IMR-90 (cell line): ENCODE measurements at regions not wholly inside any gene's neighbourhood (a gene's known extent, or its start where the extent isn't known, plus 50 kb on each side); places are given as distances from the start of the nearest gene placed in this dataset.

Source experiments
- ATAC-seq: fragments of 200-7000 bp; cut with Tn5 transposase; 2 replicates; pipeline ENCODE4 v1.9.1; 2020; ENCODE audit warnings: low read depth, mild to moderate bottlenecking, moderate library complexity
- BruUV-seq: library from RNA; stranded (reverse); fragments of 400-500 nt; replicated peaks from 2 replicates; lab custom pipeline; 2021; lab: Mats Ljungman, UMichigan
- CTCF ChIA-PET: fragments of 300-600 bp; formaldehyde crosslinking; extraction: SDS; loops from one replicate; lab custom pipeline; 2021; ENCODE audit warnings: antibody characterized with exemption; lab: Yijun Ruan, JAX
- POLR2A ChIA-PET: fragments of 300-600 bp; sonication (Branson Sonifier 250); formaldehyde crosslinking; loops from one replicate; lab custom pipeline; 2022; ENCODE audit warnings: antibody characterized with exemption; ENCODE audit not compliant: unreplicated experiment; lab: Charles Lee
- DNase-seq: peaks from one replicate; pipeline ENCODE4 v3.0.0; 2013
- H2AFZ ChIP-seq: replicated peaks from 2 replicates; pipeline ENCODE3; 2013; ENCODE audit warnings: low read length, mild to moderate bottlenecking; ENCODE audit not compliant: poor library complexity
- H2AK5ac ChIP-seq: 2 replicates; pipeline ENCODE4 v1.6.1; 2013; ENCODE audit warnings: low read depth, low read length, inconsistent platforms
- H2AK9ac ChIP-seq: replicated peaks from 2 replicates; pipeline ENCODE3; 2013; ENCODE audit warnings: mild to moderate bottlenecking, low read depth, low read length, moderate library complexity; ENCODE audit not compliant: poor library complexity
- H2BK120ac ChIP-seq: 2 replicates; pipeline ENCODE4 v1.6.1; 2013; ENCODE audit warnings: low read depth, low read length, inconsistent platforms
- H2BK15ac ChIP-seq: 3 replicates; pipeline ENCODE4 v1.6.1; 2013; ENCODE audit warnings: low read depth, low read length, inconsistent platforms
- H2BK20ac ChIP-seq: 2 replicates; pipeline ENCODE4 v1.6.1; 2013; ENCODE audit warnings: low read depth, mild to moderate bottlenecking, inconsistent platforms, low read length, moderate library complexity
- H2BK5ac ChIP-seq: 2 replicates; pipeline ENCODE4 v1.6.1; 2013; ENCODE audit warnings: mild to moderate bottlenecking, low read depth, low read length, inconsistent platforms; ENCODE audit not compliant: poor library complexity, severe bottlenecking
- H3K14ac ChIP-seq: replicated peaks from 2 replicates; pipeline ENCODE4 v1.6.1; 2013; ENCODE audit warnings: low read depth, low read length, inconsistent platforms
- H3K18ac ChIP-seq: 2 replicates; pipeline ENCODE4 v1.6.1; 2013; ENCODE audit warnings: low read depth, low read length, control low read depth
- H3K23ac ChIP-seq: 2 replicates; pipeline ENCODE4 v1.6.1; 2013; ENCODE audit warnings: low read depth, low read length, inconsistent platforms
- H3K27ac ChIP-seq: 2 replicates; pipeline ENCODE4 v1.5.1; 2013; ENCODE audit warnings: mild to moderate bottlenecking, control low read depth, low read length; ENCODE audit not compliant: insufficient read depth
- H3K27me3 ChIP-seq: 2 replicates; pipeline ENCODE4 v1.6.1; 2013; ENCODE audit warnings: low read length; ENCODE audit not compliant: control insufficient read depth, insufficient read depth
- H3K36me3 ChIP-seq: 2 replicates; pipeline ENCODE4 v1.6.1; 2013; ENCODE audit warnings: low read length, mixed read lengths; ENCODE audit not compliant: control insufficient read depth, insufficient read depth
- H3K4ac ChIP-seq: 2 replicates; pipeline ENCODE4 v1.6.1; 2013; ENCODE audit warnings: low read depth, low read length, inconsistent platforms
- H3K4me1 ChIP-seq: 2 replicates; pipeline ENCODE4 v1.6.1; 2013; ENCODE audit warnings: low read length, mixed read lengths; ENCODE audit not compliant: control insufficient read depth, insufficient read depth
- H3K4me2 ChIP-seq: 2 replicates; pipeline ENCODE4 v1.6.1; 2013; ENCODE audit warnings: low read depth, mild to moderate bottlenecking, control low read depth, low read length, moderate library complexity
- H3K4me3 ChIP-seq: 2 replicates; pipeline ENCODE4 v1.5.1; 2013; ENCODE audit warnings: low read depth, mild to moderate bottlenecking, control low read depth, low read length, moderate library complexity; ENCODE audit not compliant: insufficient read depth
- H3K56ac ChIP-seq: 2 replicates; pipeline ENCODE4 v1.6.1; 2013; ENCODE audit warnings: low read length, inconsistent platforms; ENCODE audit not compliant: insufficient read depth; ENCODE audit errors: extremely low read depth
- H3K79me1 ChIP-seq, 2 experiments: 2 replicates each; pipeline ENCODE4 v1.6.1; 2013; ENCODE audit warnings: low read length in 2 of 2, inconsistent platforms in 1 of 2, low read depth in 1 of 2
- H3K9ac ChIP-seq: 2 replicates; pipeline ENCODE4 v1.6.1; 2013; ENCODE audit warnings: low read depth, low read length, control low read depth
- H3K9me1 ChIP-seq: 2 replicates; pipeline ENCODE4 v1.6.1; 2013; ENCODE audit warnings: low read length, inconsistent platforms; ENCODE audit not compliant: insufficient read depth
- H3K9me3 ChIP-seq: 2 replicates; pipeline ENCODE4 v1.6.1; 2013; ENCODE audit warnings: low read length; ENCODE audit not compliant: control insufficient read depth, insufficient read depth
- H4K20me1 ChIP-seq: 2 replicates; pipeline ENCODE4 v1.6.1; 2013; ENCODE audit warnings: low read length, inconsistent platforms; ENCODE audit not compliant: insufficient read depth
- H4K5ac ChIP-seq: 2 replicates; pipeline ENCODE4 v1.6.1; 2013; ENCODE audit warnings: mild to moderate bottlenecking, low read depth, low read length, control low read depth
- H4K8ac ChIP-seq, 2 experiments: 2 replicates each; pipeline ENCODE4 v1.6.1; 2013; ENCODE audit warnings: low read depth in 2 of 2, low read length in 2 of 2, control low read depth in 1 of 2, inconsistent platforms in 1 of 2
- H4K91ac ChIP-seq: 2 replicates; pipeline ENCODE4 v1.6.1; 2013; ENCODE audit warnings: low read depth, low read length, inconsistent platforms; ENCODE audit not compliant: insufficient read depth
- BHLHE40 ChIP-seq: fragments of 150-350 bp; IDR thresholded peaks from 2 replicates; pipeline ENCODE4 v1.6.1; 2016; ENCODE audit warnings: mild to moderate bottlenecking, low read depth, low read length
- CEBPB ChIP-seq: IDR thresholded peaks from 2 replicates; pipeline ENCODE4 v1.6.1; 2012; ENCODE audit warnings: low read depth, low read length, improper control_type of control experiment
- CHD1 ChIP-seq: IDR thresholded peaks from 2 replicates; pipeline ENCODE4 v1.6.1; 2012; ENCODE audit warnings: low read depth, low read length, improper control_type of control experiment
- CTCF ChIP-seq: conservative IDR thresholded peaks from 2 replicates; pipeline ENCODE4 v1.5.1; 2012; ENCODE audit warnings: mild to moderate bottlenecking, low read depth, low read length, improper control_type of control experiment
- ELK1 ChIP-seq: fragments of 150-350 bp; IDR thresholded peaks from 2 replicates; pipeline ENCODE4 v1.6.1; 2016; ENCODE audit warnings: low read depth, mild to moderate bottlenecking, low read length, moderate library complexity, borderline replicate concordance
- FOS ChIP-seq: fragments of 150-350 bp; IDR thresholded peaks from 2 replicates; pipeline ENCODE4 v1.6.1; 2016; ENCODE audit warnings: low read depth, low read length
- MAFK ChIP-seq: IDR thresholded peaks from 2 replicates; pipeline ENCODE4 v1.6.1; 2012; ENCODE audit warnings: low read depth, low read length, improper control_type of control experiment
- MAZ ChIP-seq: IDR thresholded peaks from 2 replicates; pipeline ENCODE4 v1.6.1; 2012; ENCODE audit warnings: low read depth, mild to moderate bottlenecking, low read length, improper control_type of control experiment, moderate library complexity, borderline replicate concordance
- MXI1 ChIP-seq: IDR thresholded peaks from 2 replicates; pipeline ENCODE4 v1.6.1; 2012; ENCODE audit warnings: low read depth, mild to moderate bottlenecking, low read length, moderate library complexity, borderline replicate concordance
- NFE2L2 ChIP-seq: fragments of 150-350 bp; IDR thresholded peaks from 2 replicates; pipeline ENCODE4 v1.6.1; 2016; ENCODE audit warnings: low read depth, mild to moderate bottlenecking, low read length
- POLR2A ChIP-seq: IDR thresholded peaks from 2 replicates; pipeline ENCODE4 v1.6.1; 2012; ENCODE audit warnings: mild to moderate bottlenecking, low read depth, low read length
- RAD21 ChIP-seq: IDR thresholded peaks from 2 replicates; pipeline ENCODE4 v1.6.1; 2012; ENCODE audit warnings: low read length, improper control_type of control experiment
- RCOR1 ChIP-seq: IDR thresholded peaks from 2 replicates; pipeline ENCODE4 v1.6.1; 2012; ENCODE audit warnings: mild to moderate bottlenecking, low read length, improper control_type of control experiment; ENCODE audit not compliant: insufficient replicate concordance
- RFX5 ChIP-seq: IDR thresholded peaks from 2 replicates; pipeline ENCODE4 v1.8.0; 2012; ENCODE audit warnings: low read depth, mild to moderate bottlenecking, low read length, moderate library complexity
- SMC3 ChIP-seq: fragments of 150-350 bp; IDR thresholded peaks from 2 replicates; pipeline ENCODE4 v1.6.1; 2016; ENCODE audit warnings: low read depth, mild to moderate bottlenecking, antibody characterized with exemption, low read length, moderate library complexity
- WGBS, 2 experiments: methylation state at CpG; one replicate each; pipeline versions ENCODE4 v1.1.5 to v1.1.7; 2013; ENCODE audit warnings: missing lambda C conversion rate in 2 of 2; ENCODE audit not compliant: insufficient read length in 1 of 2; ENCODE audit errors: extremely low coverage in 2 of 2; 5-methylcytosine and 5-hydroxymethylcytosine counted together
- dilution Hi-C: fragments of 300-500 bp; cut with HindIII; formaldehyde crosslinking; loops from one replicate; pipeline ENCODE4 v1.14.3; 2018; ENCODE audit warnings: low sequenced_read_pairs; ENCODE audit not compliant: unreplicated experiment
- in situ Hi-C: fragments of 300-500 bp; cut with MboI; formaldehyde crosslinking; loops from 3 replicates; pipeline ENCODE4 v1.14.3; 2019; ENCODE audit warnings: low sequenced_read_pairs, inconsistent platforms, mixed read lengths
- intact Hi-C: fragments of 100-400 bp; cut with micrococcal nuclease; formaldehyde crosslinking; loops from 2 replicates; pipeline ENCODE4 v1.10.0; 2022
- TF ChIP-seq, protein P1 (sequence below): fragments of 150-350 bp; IDR thresholded peaks from 2 replicates; pipeline ENCODE4 v1.6.1; 2017; ENCODE audit warnings: mild to moderate bottlenecking, antibody characterized with exemption, low read length, low read depth

DNA sequence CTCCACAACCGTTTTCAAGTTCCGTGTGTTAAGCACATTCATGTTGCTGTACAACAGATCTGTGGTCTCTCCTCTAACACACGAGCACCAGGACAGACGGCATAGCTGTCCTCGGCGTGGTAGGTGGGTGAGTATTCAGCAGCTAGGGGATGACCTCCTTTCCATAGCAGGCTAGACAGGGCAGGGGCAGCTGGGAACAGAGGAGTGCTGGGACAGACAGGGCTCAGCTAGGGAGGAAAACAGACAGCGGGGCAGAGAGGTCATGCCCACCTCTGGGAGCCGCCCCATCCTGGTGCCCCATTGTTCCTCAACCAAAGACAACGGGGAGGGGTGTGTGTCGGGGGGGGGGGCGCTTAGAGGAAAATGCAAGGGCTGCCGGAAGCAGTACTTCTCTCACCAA is 271.5 kb upstream of the FOXQ1 start:
- Histone ChIP-seq H3K36me3 (no peaks in the 10 kb centered on the region), H3K9me3 (no peaks in the 10 kb centered on the region; the same call in 1 of the 2 replicates), H3K14ac (no peak overlapping the region), H4K8ac (no peak overlapping the region), H2BK5ac (no peak overlapping the region), H2BK120ac (no peak overlapping the region), H2AK5ac (no peak overlapping the region), H3K4ac (no peak overlapping the region), H2AFZ (no peak overlapping the region), H3K27ac (no peak overlapping the region), H2BK15ac (no peak overlapping the region), H3K27me3 (peaks cover 38% of the 10 kb centered on the region), H3K9ac (no peak overlapping the region), H4K5ac (no peak overlapping the region), H2AK9ac (no peak overlapping the region), H3K56ac (no peak overlapping the region), H3K4me2 (no peak overlapping the region), H4K91ac (no peak overlapping the region), H3K9me1 (no peaks in the 10 kb centered on the region), H2BK20ac (no peak overlapping the region), H3K79me1 (no peaks in the 10 kb centered on the region), H3K4me1 (no peaks in the 10 kb centered on the region), H3K23ac (no peak overlapping the region), H3K18ac (no peak overlapping the region), H4K20me1 (no peaks in the 10 kb centered on the region), H3K4me3 (no peak overlapping the region)
- POLR2A ChIA-PET, result no interaction called here
- CTCF ChIA-PET, result no interaction called here
- no peak for DNase-seq
- TF ChIP-seq, protein P1, sequence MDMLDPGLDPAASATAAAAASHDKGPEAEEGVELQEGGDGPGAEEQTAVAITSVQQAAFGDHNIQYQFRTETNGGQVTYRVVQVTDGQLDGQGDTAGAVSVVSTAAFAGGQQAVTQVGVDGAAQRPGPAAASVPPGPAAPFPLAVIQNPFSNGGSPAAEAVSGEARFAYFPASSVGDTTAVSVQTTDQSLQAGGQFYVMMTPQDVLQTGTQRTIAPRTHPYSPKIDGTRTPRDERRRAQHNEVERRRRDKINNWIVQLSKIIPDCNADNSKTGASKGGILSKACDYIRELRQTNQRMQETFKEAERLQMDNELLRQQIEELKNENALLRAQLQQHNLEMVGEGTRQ, result no peak
- TF ChIP-seq RCOR1, result no peak
- TF ChIP-seq SMC3, result no peak
- no peak for TF ChIP-seq RFX5
- TF ChIP-seq CHD1, result no peak
- TF ChIP-seq POLR2A, result no peak
- TF ChIP-seq FOS, result no peak
- no peak for TF ChIP-seq MAFK
- TF ChIP-seq MXI1, result no peak
- TF ChIP-seq CEBPB, result no peak
- TF ChIP-seq CTCF, result no peak
- TF ChIP-seq MAZ, result no peak
- TF ChIP-seq BHLHE40, result no peak
- TF ChIP-seq NFE2L2, result no peak
- TF ChIP-seq ELK1, result no peak
- no peak for TF ChIP-seq RAD21
- ATAC-seq, result no peak
- no TSS peak for BruUV-seq
- 100% methylated on average over 1 of the region's 12 CpGs; no CpG with 5 or more reads in 1 of the 2 experiments for WGBS, 2 experiments
- in situ Hi-C loops, result no loop called here
- dilution Hi-C loops, result no loop called here
- intact Hi-C loops, result no loop called here
